Posterior vena cava (tissue), 2 donors: ENCODE measurements at regions not wholly inside any gene's neighbourhood (a gene's known extent, or its start where the extent isn't known, plus 50 kb on each side); places are given as distances from the start of the nearest gene placed in this dataset.
"Not testable (repeated sequence)": the region's sequence is repeated elsewhere in the genome, so short reads cannot be mapped to it uniquely, and the experiment has no call there.

ENCODE experiments used
- DNase-seq: peaks from one replicate; pipeline ENCODE4 v3.0.0-alpha.2; 2020; ENCODE audit warnings: low spot score
- intact Hi-C, 2 donors: fragments of 100-400 bp; cut with DNase I; formaldehyde crosslinking; loops; one replicate each; pipeline versions ENCODE4 v1.14.1 to v1.14.2; 2022 to 2023
- donor health status: DM: yes; HTN: yes; CAD: no.
- donor health status: DM: yes; HTN: yes; CAD: no.

GRCh38 chr3:6351752-6352151 is 509.2 kb upstream of the GRM7 start:
- no peak for DNase-seq
- intact Hi-C loops, result no loop called here

GRCh38 chr3:6354653-6355052 is 506.3 kb upstream of the GRM7 start:
- no peak for DNase-seq
- intact Hi-C loops, result no loop called here

DNA sequence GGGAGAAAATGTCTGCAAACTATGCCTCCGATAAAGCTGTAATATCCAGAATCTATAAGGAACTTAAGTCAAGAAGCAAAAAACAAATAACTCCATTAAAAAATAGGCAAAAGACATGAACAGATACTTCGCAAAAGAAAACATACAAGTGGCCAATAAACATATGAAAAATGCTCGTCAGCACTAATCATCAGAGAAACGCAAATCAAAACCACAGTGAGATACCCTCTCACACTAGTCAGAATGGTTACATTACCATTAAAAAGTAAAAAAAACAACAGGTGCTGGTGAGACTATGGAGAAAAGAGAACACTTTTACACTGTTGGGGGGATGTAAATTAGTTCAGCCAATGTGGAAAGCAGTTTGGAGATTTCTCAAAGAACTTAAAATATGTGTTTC is 498.5 kb upstream of the GRM7 start:
- DNase-seq, result no peak
- intact Hi-C loops, result no loop called here

- intact Hi-C loops, result no loop called here
- DNase-seq, result no peak
These were observed 493.7 kb upstream of the GRM7 start for GRCh38 chr3:6367171-6367570.

DNA sequence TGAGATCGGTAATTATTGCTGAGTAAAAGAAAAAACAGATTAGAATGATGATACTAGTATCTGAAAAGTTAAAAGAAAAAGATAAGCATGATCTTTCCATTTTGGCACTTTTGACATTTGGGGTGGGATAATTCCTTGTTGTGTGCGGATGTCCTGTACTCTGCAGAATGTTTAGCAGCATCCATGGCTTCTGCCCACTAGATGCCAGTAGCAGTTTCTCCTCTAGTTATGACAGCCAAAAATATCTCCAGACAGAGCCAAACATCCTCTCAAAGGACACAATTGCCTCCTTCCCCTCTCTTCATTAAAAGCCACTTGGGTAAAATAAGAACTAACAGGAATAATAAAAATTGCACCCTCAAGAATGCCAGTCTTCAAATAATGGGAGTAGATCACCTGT is 468.8 kb upstream of the GRM7 start:
- intact Hi-C loops, result loop anchor here in 1 of 2 donors (10.0 kb wide), 1 partner anchor 663 kb away; no protein-coding TSS in a partner anchor

DNA sequence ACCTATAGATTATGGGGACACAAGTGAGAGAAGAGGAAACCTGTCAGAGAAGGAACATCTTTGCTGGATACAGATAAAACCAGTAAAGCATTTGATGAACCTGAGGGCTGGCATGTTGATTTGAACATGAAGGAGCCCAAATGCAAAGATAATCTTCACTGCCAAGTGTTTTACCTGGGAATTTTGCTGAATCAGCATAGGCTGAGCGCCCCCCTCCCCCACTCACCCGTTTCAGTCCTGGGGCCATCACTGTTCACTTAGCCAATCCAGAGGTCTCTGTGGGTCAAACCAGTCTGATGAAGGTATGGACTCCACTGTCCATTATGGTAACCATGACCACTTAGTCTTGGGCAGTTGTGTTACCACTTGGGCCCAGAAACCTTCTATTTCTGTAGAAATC is 466.0 kb upstream of the GRM7 start:
- intact Hi-C loops, result loop anchor here in 1 of 2 donors (10.0 kb wide), 1 partner anchor 660 kb away; no protein-coding TSS in a partner anchor
- no peak for DNase-seq

More for the DNA sequence above, 468.8 kb upstream of the GRM7 start:
- DNase-seq, result no peak

- DNase-seq, result no peak
- intact Hi-C loops, result loop anchor here in 1 of 2 donors (10.0 kb wide), 1 partner anchor 658 kb away; no protein-coding TSS in a partner anchor
These were observed 464.3 kb upstream of the GRM7 start for GRCh38 chr3:6396631-6397030.

DNA sequence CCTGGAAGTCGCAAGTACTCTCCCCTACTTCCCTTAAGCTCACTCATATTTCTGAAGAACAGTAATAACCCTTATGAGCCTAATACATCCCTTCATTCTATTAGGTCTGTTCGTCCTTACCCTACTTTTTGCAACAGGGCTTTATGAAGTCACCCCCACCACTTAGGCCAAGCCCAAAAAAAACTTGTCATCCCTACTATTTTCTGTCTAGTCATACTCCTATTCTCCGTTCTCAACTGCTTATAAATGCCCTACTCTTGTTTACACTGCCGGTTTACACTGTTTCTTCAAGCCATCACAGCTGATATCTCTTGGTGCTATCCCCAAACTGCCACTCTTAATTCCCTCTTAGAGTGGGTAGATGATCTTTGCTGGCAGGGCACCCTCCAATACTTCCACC is 458.2 kb upstream of the GRM7 start:
- DNase-seq, intact Hi-C loops: not testable (repeated sequence)

- DNase-seq, intact Hi-C loops: not testable (repeated sequence)
These were observed 454.0 kb upstream of the GRM7 start for GRCh38 chr3:6406923-6407322.

- no peak for DNase-seq
- intact Hi-C loops, result no loop called here
These were observed 444.8 kb upstream of the GRM7 start for GRCh38 chr3:6416049-6416661.

DNA sequence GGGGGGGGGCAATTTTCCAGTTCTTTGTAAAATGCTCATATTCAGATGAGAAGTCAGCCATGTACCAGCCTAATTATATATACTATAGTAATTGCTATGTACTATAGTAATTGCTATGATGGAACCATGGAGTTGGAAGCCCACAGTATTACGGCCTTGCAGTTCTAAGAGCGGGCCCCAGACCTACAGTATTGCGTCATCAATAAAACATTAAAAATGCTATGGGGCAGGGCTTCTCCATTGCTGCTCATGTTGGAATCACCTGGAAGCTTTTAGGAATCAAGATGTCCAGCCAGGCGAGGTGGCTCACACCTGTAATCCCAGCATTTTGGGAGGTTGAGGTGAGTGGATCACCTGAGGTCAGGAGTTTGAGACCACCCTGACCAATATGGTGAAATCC is 443.7 kb upstream of the GRM7 start:
- no peak for DNase-seq
- intact Hi-C loops, result no loop called here

- no peak for DNase-seq
- intact Hi-C loops, result no loop called here
These were observed 442.4 kb upstream of the GRM7 start for GRCh38 chr3:6418485-6418884.

DNA sequence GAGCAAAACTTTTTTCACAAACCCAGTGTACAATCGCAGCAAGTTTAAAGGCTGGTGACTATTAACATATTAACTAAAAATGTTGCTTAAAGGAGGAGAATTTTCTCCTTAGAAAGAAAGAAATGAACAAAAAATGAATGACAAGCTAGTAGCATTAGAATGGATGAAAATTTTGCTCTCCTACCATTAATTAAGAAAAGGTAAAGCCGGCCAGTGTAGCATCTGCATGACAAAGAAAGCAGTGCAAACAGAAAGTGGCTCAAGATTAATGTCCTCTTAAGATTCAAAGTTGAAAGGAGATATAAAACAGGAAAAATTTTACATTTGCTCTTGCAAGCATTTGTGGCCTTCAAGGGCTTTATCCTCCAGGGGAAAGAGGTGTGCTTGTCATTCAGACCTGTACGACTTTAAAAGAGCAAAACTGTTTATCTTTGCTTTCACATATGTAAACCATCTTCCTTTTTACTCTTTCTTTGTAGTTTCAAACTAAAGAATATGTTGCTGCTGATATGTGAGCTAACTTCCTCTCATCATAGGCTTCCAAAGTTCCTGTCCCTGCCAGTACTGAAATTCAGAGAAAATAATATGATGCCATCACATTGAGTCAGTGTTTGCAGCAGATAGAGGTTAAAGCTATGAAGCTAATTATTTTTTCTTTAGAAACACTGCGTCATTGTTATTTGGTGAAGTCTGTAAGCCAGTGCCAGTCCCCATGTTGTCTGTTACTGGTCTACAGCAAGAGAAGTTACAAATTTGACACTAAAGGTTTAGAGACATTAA is 439.1 kb upstream of the GRM7 start:
- intact Hi-C loops, result no loop called here
- no peak for DNase-seq

- intact Hi-C loops, result no loop called here
- no peak for DNase-seq
These were observed 435.6 kb upstream of the GRM7 start for GRCh38 chr3:6425289-6425820.

DNA sequence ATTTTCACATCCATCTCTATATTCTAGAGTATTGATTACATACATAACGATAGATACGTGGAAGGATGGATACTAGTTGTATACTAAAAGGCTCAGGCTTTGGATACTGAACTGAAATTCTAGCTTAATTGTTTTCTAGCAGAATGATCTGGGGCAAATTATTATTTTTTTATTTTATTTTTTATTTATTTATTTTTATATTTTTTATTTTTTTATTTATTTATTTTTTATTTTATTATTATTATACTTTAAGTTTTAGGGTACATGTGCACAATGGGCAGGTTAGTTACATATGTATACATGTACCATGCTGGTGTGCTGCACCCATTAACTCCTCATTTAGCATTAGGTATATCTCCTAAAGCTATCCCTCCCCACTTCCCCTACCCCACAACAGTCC is 432.6 kb upstream of the GRM7 start:
- DNase-seq, intact Hi-C loops: not testable (repeated sequence)

- intact Hi-C loops, result no loop called here
- DNase-seq, result no peak
These were observed 425.0 kb upstream of the GRM7 start for GRCh38 chr3:6435951-6436350.

DNA sequence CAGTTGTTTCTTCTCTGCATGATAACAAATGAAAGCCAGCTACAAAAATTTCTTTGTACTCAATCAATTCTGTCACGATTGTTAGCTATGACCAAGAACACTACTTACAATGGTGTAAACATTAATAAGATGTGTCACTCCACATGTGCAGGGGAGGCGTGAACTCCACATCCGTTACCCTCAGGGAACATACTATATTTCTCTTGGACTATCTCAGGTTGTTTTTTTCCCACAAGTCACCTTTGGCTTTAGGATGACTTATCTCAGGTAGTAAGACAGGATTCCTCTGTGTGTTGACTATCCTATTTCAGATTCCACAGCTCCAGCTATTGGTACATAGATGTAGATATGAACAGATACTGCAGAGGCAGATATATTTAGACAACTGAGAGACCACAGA is 423.3 kb upstream of the GRM7 start:
- intact Hi-C loops, result loop anchor here in 1 of 2 donors (1.0 kb wide), 1 partner anchor 30 kb away; no protein-coding TSS in a partner anchor
- no peak for DNase-seq

- intact Hi-C loops, result no loop called here
These were observed 422.9 kb upstream of the GRM7 start for GRCh38 chr3:6438031-6438430.

DNA sequence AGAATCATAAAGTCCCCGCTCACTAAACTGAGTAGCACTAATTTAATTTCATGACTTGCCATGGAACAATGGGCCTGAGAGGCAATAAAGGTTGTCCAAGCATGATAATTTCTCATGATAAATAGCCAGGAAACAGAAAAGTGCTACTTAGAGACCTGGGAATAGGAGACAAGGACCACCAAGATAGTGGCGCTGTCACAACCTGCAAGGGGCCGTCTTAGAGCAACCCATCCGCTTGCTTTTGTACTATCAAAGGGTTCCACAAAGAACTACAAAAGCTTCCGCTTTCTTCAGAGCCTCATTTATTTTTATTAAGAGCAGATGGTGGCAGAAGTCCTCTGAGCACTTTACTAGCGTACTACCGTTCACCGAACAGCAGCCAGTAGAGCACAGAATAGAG is 421.7 kb upstream of the GRM7 start:
- intact Hi-C loops, result no loop called here
- no peak for DNase-seq

More at GRCh38 chr3:6438031-6438430, 422.9 kb upstream of the GRM7 start:
- no peak for DNase-seq

DNA sequence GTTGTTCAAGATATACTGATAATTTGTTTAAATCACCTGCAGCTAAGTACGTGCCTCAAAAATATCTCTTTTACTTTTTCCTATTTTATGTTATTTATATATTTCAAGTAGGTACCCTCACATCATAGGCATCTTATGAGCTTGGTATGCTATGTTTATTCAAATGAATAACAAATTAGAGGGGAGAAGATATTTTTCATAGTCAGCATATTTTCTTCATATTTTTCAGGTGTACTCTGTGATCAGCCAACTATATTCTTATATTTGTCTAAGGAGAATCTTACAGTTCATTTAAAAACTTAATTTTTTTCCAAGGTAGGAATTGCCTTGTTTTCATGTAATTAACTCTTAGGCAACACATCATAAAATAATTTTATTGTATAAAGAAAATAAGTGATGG is 421.1 kb upstream of the GRM7 start:
- intact Hi-C loops, result no loop called here

More for the DNA sequence above, 421.1 kb upstream of the GRM7 start:
- DNase-seq, result no peak
